Thyroid gland (tissue), 4 donors: ENCODE measurements at regions not wholly inside any gene's neighbourhood (a gene's known extent, or its start where the extent isn't known, plus 50 kb on each side); places are given as distances from the start of the nearest gene placed in this dataset.

Experiments used
- DNase-seq, 2 donors: peaks; one replicate each; pipeline ENCODE4 v3.0.0-alpha.2; 2019
- H3K27ac ChIP-seq, 3 donors: fragments of 200-600 bp; sonication (generic); 1 replicate in 2 of 3; 2 replicates in 1 of 3; pipeline ENCODE4 v1.5.1; 2016 to 2019; ENCODE audit warnings: mild to moderate bottlenecking in 1 of 3, moderate library complexity in 1 of 3
- H3K27me3 ChIP-seq: fragments of 200-600 bp; sonication (generic); one replicate; pipeline ENCODE4 v1.5.1; 2019
- H3K36me3 ChIP-seq, 2 donors: fragments of 200-600 bp; sonication (generic); one replicate each; pipeline ENCODE4 v1.5.1; 2016 to 2019
- H3K4me1 ChIP-seq, 2 donors: fragments of 200-600 bp; sonication (generic); one replicate each; pipeline ENCODE4 v1.5.1; 2017 to 2019
- H3K4me3 ChIP-seq, 3 donors: fragments of 200-600 bp; sonication (generic); replicated peaks in 1 of 3; 1 replicate in 2 of 3; 2 replicates in 1 of 3; pipeline ENCODE4 v1.5.1; 2016; ENCODE audit warnings: mild to moderate bottlenecking in 1 of 3
- H3K9me3 ChIP-seq: fragments of 200-600 bp; sonication (generic); one replicate; pipeline ENCODE4 v1.5.1; 2017
- POLR2A ChIP-seq, 2 donors: fragments of 450-650 bp; IDR thresholded peaks; one replicate each; pipeline ENCODE4 v1.6.1; 2017; ENCODE audit warnings: antibody characterized with exemption in 2 of 2, mild to moderate bottlenecking in 2 of 2, moderate library complexity in 1 of 2
- WGBS, 2 donors: methylation state at CpG; one replicate each; pipeline ENCODE4 v1.1.5; 2017; 5-methylcytosine and 5-hydroxymethylcytosine counted together
- intact Hi-C: fragments of 100-400 bp; cut with DNase I; formaldehyde crosslinking; loops from one replicate; pipeline ENCODE4 v1.15.1; 2023
- TF ChIP-seq, protein P1 (sequence below), 6 experiments: fragments of 200-600 bp in 3 of 6; fragments of 450-650 bp in 3 of 6; sonication (generic) in 3 of 6; IDR thresholded peaks; one replicate each; pipeline ENCODE4 v1.5.1; 2016 to 2019; ENCODE audit warnings: antibody characterized with exemption in 6 of 6, mild to moderate bottlenecking in 2 of 6, inconsistent platforms in 1 of 6, moderate library complexity in 1 of 6

DNA sequence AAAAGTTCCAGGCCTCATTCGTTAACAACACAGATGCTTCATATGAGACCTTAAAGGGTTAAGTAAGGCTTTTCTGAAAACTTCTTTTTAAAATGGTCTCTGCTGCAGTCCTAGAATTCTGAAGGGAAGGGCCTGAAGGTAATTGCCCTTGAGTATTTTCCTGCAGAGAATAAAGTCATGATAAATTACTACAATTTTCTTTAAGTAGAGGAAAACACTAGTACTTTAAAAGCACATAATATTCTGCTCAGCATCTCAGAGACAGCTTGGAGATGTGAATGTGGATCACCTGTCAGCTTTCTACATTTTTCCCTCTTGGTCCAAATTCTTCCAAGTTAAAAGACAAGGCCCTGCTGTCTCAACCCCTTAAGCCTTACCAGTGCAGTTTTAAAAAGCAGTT is 419.5 kb downstream of the MFSD1 start:
- no peaks in the 10 kb centered on the region for H3K27me3 ChIP-seq
- H3K4me3 ChIP-seq: no peak overlapping the region
- no peak overlapping the region for H3K27ac ChIP-seq
- H3K36me3 ChIP-seq: no peaks in the 10 kb centered on the region
- intact Hi-C loops: no loop called here
- no peak for DNase-seq
- H3K4me1 ChIP-seq: no peaks in the 10 kb centered on the region
- WGBS, 2 donors: 57 to 72% methylated on average over 1 of the region's 1 CpG
- H3K9me3 ChIP-seq: no peaks in the 10 kb centered on the region
- TF ChIP-seq, protein P1, sequence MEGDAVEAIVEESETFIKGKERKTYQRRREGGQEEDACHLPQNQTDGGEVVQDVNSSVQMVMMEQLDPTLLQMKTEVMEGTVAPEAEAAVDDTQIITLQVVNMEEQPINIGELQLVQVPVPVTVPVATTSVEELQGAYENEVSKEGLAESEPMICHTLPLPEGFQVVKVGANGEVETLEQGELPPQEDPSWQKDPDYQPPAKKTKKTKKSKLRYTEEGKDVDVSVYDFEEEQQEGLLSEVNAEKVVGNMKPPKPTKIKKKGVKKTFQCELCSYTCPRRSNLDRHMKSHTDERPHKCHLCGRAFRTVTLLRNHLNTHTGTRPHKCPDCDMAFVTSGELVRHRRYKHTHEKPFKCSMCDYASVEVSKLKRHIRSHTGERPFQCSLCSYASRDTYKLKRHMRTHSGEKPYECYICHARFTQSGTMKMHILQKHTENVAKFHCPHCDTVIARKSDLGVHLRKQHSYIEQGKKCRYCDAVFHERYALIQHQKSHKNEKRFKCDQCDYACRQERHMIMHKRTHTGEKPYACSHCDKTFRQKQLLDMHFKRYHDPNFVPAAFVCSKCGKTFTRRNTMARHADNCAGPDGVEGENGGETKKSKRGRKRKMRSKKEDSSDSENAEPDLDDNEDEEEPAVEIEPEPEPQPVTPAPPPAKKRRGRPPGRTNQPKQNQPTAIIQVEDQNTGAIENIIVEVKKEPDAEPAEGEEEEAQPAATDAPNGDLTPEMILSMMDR (IDR thresholded peaks at IDR 0.05): no peak
- TF ChIP-seq POLR2A (IDR thresholded peaks at IDR 0.05): no peak

DNA sequence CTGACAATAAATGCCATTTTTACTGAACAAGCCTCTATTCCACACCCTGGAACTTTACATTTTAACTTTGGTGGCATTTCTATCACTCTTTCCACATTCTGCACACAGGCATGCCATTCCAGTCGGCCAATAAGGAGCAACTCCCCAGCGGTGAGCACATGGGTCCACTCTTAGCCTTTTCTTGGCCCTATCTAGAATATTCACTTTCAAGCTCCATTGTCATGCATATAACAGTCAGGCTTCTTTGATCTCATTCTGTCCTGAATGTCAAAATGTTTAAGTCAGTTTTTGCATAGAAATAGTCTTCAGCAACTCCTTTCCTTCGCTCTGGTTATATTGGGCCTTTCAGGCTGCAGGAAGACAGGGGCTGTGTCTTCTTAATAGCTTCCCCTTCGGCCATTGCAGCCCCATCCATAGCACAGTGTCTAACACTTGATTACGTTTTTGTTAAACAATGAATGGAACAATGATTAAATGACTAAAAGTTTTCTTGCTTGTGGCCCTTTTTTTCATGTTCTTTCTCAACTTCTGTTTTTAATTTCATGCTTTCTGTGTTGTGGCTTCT is 427.3 kb downstream of the MFSD1 start:
- no peak overlapping the region for H3K4me3 ChIP-seq
- H3K36me3 ChIP-seq: no peaks in the 10 kb centered on the region
- H3K4me1 ChIP-seq: no peaks in the 10 kb centered on the region
- intact Hi-C loops: no loop called here
- H3K9me3 ChIP-seq: no peaks in the 10 kb centered on the region
- DNase-seq: no peak
- WGBS, 2 donors: 75 to 83% methylated on average over 5 of the region's 5 CpGs
- H3K27ac ChIP-seq: no peak overlapping the region
- TF ChIP-seq, protein P1 (IDR thresholded peaks at IDR 0.05): no peak
- TF ChIP-seq POLR2A (IDR thresholded peaks at IDR 0.05): no peak
- no peaks in the 10 kb centered on the region for H3K27me3 ChIP-seq

DNA sequence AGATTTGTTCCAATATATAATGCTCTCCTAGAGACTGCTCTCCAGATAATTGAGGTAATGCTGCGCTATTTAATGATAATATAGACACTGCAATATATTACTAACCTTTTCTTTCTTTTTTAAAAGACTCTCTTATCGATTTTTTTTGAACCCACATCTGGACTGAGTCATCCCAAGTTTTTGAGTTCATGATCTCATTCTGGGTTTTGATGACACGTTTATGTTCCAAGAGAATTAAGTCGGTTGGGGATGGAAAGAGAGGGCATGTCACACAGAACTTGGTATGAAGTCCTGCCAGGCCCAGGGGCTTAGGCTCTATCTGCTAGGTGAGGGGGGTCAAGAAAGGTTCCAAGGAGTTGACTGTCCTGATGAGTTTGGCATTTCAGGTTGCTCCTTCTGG is 431.1 kb downstream of the MFSD1 start:
- H3K9me3 ChIP-seq: no peaks in the 10 kb centered on the region
- 73 to 76% methylated on average over 4 of the region's 4 CpGs for WGBS, 2 donors
- H3K4me1 ChIP-seq: no peaks in the 10 kb centered on the region
- H3K4me3 ChIP-seq: no peak overlapping the region
- DNase-seq: no peak
- H3K27me3 ChIP-seq: no peaks in the 10 kb centered on the region
- TF ChIP-seq, protein P1 (IDR thresholded peaks at IDR 0.05): no peak
- no peak for TF ChIP-seq POLR2A (IDR thresholded peaks at IDR 0.05)
- H3K27ac ChIP-seq: no peak overlapping the region
- no peaks in the 10 kb centered on the region for H3K36me3 ChIP-seq
- intact Hi-C loops: no loop called here

DNA sequence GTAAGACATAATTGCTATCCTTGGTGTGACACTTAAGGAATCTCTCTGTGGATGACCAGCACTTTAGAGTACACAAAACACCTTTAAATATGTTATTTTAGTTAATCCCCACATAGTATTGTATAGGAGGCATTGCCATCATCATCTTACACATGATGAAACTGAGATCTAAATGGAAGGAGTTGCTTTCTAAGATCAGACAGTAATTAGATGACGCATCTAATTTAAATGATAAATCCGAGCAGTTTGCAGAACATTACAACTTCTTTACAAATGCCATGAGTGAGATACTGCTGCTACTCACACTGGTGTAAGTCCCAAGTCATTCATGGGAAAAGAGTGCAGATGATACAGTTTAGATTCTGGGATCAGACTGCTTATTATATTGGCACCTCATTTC is 431.9 kb downstream of the MFSD1 start:
- WGBS, 2 donors: 57 to 93% methylated on average over 2 of the region's 2 CpGs
- H3K9me3 ChIP-seq: no peaks in the 10 kb centered on the region
- intact Hi-C loops: no loop called here
- H3K27me3 ChIP-seq: no peaks in the 10 kb centered on the region
- no peaks in the 10 kb centered on the region for H3K36me3 ChIP-seq
- H3K4me1 ChIP-seq: no peaks in the 10 kb centered on the region
- TF ChIP-seq POLR2A (IDR thresholded peaks at IDR 0.05): no peak
- TF ChIP-seq, protein P1 (IDR thresholded peaks at IDR 0.05): no peak
- no peak overlapping the region for H3K27ac ChIP-seq
- no peak overlapping the region for H3K4me3 ChIP-seq
- DNase-seq: no peak

DNA sequence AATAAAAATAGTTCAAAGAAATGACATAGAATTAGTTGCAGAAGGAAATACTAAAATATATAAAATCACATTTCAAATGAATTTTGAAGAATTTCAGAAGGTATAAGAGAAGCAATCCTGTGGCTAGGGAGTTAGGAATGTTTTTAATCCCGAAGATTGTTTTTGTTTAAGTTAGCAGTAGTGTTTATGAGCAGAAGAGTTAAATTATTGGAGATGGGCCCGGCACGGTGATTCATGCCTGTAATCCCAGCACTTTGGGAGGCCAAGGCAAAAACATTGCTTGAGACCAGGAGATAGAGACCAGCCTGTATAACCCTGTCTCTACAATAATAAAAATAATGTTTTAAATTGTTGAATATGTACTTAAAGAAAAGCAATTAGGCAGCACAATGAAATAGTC is 432.5 kb downstream of the MFSD1 start:
- H3K9me3 ChIP-seq: no peaks in the 10 kb centered on the region
- no peak for DNase-seq

More for the DNA sequence above, 432.5 kb downstream of the MFSD1 start:
- no peaks in the 10 kb centered on the region for H3K4me1 ChIP-seq
- H3K27ac ChIP-seq: no peak overlapping the region
- TF ChIP-seq POLR2A (IDR thresholded peaks at IDR 0.05): no peak
- TF ChIP-seq, protein P1 (IDR thresholded peaks at IDR 0.05): no peak
- 29 to 39% methylated on average over 3 of the region's 3 CpGs for WGBS, 2 donors
- no peaks in the 10 kb centered on the region for H3K27me3 ChIP-seq
- intact Hi-C loops: no loop called here
- no peaks in the 10 kb centered on the region for H3K36me3 ChIP-seq
- no peak overlapping the region for H3K4me3 ChIP-seq
